ENCODE measurements at regions not wholly inside any gene's neighbourhood (a gene's known extent, or its start where the extent isn't known, plus 50 kb on each side); places are given as distances from the start of the nearest gene placed in this dataset.
"Not testable (repeated sequence)": the region's sequence is repeated elsewhere in the genome, so short reads cannot be mapped to it uniquely, and the experiment has no call there.

DNA sequence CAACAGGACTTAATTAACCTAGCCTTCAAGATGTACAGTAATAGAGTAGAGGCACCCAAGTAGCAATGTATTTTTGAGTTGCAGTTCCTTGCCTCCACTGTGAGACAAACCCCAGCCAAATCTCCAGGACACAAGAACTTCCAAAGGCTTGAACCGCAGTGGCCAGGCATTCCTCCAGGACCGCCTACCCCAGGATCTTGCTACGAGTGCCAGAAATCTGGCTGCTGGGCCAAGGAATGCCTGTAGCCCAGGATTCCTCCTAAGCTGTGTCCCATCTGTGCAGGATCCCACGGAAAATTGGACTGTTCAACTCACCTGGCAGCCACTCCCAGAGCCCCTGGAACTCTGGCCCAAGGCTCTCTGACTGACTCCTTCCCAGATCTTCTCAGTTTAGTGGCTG is 683.9 kb downstream of the KHDRBS2 start:
- H3K14ac ChIP-seq (ENCODE audit: insufficient read depth, low read length); H3K27ac ChIP-seq (ENCODE audit: insufficient read length, low read depth, low read length); H4K5ac ChIP-seq (ENCODE audit: insufficient read length, low read depth, low read length); H2AK5ac ChIP-seq (ENCODE audit: insufficient read length, low read length); H3K4me1 ChIP-seq (ENCODE audit: insufficient read depth, low read length); H4K91ac ChIP-seq (ENCODE audit: insufficient read length, low read depth, low read length); H3K27me3 Mint-ChIP-seq (ENCODE audit: low read depth); H2BK15ac ChIP-seq (ENCODE audit: low read depth, low read length); H2AFZ ChIP-seq (ENCODE audit: low read length); H3K9ac ChIP-seq (ENCODE audit: extremely low read depth, insufficient read length, low read length); H3K18ac ChIP-seq (ENCODE audit: insufficient read length, low read depth, low read length); H2BK12ac ChIP-seq (ENCODE audit: insufficient read length, low read depth, low read length); H3T11ph ChIP-seq (ENCODE audit: low read length); H3K27ac Mint-ChIP-seq; DNase-seq; H3K56ac ChIP-seq (ENCODE audit: insufficient read length, low read depth, low read length); H2BK120ac ChIP-seq (ENCODE audit: low read depth, low read length, poor library complexity, severe bottlenecking); H3K27me3 ChIP-seq (ENCODE audit: insufficient read depth, low read length); H3K4ac ChIP-seq (ENCODE audit: low read depth, low read length); H3K79me2 ChIP-seq (ENCODE audit: insufficient read depth, low read length); H2BK20ac ChIP-seq (ENCODE audit: low read depth, low read length, poor library complexity, severe bottlenecking); H3K4me3 Mint-ChIP-seq; H2BK5ac ChIP-seq (ENCODE audit: insufficient read length, low read length); H3K23ac ChIP-seq (ENCODE audit: insufficient read length, low read depth, low read length); H4K20me1 ChIP-seq (ENCODE audit: control insufficient read depth, insufficient read depth, insufficient read length); H3K79me1 ChIP-seq (ENCODE audit: insufficient read depth, low read depth, low read length, poor library complexity, severe bottlenecking); H3K23me2 ChIP-seq (ENCODE audit: insufficient read length, low read depth, low read length, poor library complexity, severe bottlenecking); H3K4me2 ChIP-seq (ENCODE audit: insufficient read depth, insufficient read length, low read length); H4K8ac ChIP-seq (replicated peaks; ENCODE audit: insufficient read length, low read depth, low read length); H3K9me3 ChIP-seq (ENCODE audit: control insufficient read depth, low read depth, low read length): not testable (repeated sequence)
- Mint-ChIP-seq H3K4me1 (peaks cover 34 to 35% of the 10 kb centered on the region in 2 experiments), H3K9me3 (peaks cover 33 to 52% of the 10 kb centered on the region in 2 experiments), H3K36me3 (ENCODE audit: insufficient read depth in 1 of 3, low read depth in 3 of 3) (peaks cover 43 to 53% (median 50%) of the 10 kb centered on the region in 3 experiments)
- WGBS (ENCODE audit: extremely low coverage, insufficient read length, low lambda C conversion rate) = no CpG with 5 or more reads among the region's 4 CpGs
